Panc1 (cell line): ENCODE measurements at regions not wholly inside any gene's neighbourhood (a gene's known extent, or its start where the extent isn't known, plus 50 kb on each side); places are given as distances from the start of the nearest gene placed in this dataset.

Experiments used
- TF ChIP-seq, protein P1 (sequence below): fragments of 450-650 bp; IDR thresholded peaks from 2 replicates; pipeline ENCODE4 v1.5.1; 2017; ENCODE audit warnings: mild to moderate bottlenecking
- TF ChIP-seq, protein P2 (sequence below), 2 experiments: IDR thresholded peaks; 2 replicates each; pipeline ENCODE4 v1.6.1; 2011 to 2012; ENCODE audit warnings: low read depth in 2 of 2, control low read depth in 1 of 2, low read length in 1 of 2, mild to moderate bottlenecking in 1 of 2, moderate library complexity in 1 of 2; ENCODE audit not compliant: insufficient read depth in 1 of 2

DNA sequence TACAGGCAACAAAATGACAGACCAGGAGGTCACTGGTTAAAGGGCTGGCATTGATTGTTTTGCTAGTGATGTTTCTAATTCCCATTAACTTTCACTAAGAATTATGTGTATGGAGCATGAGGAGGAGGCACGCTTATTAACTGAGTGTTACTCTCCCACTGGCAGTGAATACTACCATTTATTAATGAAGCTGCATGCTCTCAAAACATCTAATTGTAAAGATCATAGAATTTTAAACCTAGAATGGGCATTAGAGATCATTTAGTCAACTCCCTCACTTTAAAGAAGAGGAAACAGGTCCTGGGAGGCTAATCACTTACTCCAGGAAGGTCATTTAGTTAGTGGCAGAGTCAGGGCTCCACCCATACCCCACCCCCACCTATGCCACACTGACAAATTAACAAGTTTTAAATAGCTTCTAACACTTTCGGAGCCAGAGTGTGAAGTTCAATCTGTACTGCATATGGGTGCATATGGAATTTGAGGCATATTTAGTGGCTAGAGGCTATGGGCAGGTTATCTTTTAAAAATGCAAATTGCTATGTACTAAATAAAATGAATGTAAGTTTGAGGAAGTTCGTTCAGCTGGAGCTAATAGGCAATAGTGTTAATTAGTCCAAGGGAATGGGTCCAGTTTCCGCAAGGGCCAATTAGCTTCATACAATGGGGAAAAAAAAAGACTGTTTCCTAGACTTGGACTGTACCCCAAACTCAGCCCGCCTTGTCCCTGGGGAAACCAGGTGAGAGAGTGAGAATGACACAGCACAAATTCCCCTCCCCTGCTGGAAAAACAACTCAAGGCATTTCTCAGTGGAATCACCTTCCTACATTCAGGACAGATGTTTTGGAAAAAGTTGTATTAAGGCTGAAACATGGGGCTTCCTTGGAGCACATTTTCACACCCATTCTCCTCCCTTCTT, 178.8 kb downstream of the ICOS start:
- TF ChIP-seq, protein P1, sequence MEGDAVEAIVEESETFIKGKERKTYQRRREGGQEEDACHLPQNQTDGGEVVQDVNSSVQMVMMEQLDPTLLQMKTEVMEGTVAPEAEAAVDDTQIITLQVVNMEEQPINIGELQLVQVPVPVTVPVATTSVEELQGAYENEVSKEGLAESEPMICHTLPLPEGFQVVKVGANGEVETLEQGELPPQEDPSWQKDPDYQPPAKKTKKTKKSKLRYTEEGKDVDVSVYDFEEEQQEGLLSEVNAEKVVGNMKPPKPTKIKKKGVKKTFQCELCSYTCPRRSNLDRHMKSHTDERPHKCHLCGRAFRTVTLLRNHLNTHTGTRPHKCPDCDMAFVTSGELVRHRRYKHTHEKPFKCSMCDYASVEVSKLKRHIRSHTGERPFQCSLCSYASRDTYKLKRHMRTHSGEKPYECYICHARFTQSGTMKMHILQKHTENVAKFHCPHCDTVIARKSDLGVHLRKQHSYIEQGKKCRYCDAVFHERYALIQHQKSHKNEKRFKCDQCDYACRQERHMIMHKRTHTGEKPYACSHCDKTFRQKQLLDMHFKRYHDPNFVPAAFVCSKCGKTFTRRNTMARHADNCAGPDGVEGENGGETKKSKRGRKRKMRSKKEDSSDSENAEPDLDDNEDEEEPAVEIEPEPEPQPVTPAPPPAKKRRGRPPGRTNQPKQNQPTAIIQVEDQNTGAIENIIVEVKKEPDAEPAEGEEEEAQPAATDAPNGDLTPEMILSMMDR: no peak
- TF ChIP-seq, protein P2, sequence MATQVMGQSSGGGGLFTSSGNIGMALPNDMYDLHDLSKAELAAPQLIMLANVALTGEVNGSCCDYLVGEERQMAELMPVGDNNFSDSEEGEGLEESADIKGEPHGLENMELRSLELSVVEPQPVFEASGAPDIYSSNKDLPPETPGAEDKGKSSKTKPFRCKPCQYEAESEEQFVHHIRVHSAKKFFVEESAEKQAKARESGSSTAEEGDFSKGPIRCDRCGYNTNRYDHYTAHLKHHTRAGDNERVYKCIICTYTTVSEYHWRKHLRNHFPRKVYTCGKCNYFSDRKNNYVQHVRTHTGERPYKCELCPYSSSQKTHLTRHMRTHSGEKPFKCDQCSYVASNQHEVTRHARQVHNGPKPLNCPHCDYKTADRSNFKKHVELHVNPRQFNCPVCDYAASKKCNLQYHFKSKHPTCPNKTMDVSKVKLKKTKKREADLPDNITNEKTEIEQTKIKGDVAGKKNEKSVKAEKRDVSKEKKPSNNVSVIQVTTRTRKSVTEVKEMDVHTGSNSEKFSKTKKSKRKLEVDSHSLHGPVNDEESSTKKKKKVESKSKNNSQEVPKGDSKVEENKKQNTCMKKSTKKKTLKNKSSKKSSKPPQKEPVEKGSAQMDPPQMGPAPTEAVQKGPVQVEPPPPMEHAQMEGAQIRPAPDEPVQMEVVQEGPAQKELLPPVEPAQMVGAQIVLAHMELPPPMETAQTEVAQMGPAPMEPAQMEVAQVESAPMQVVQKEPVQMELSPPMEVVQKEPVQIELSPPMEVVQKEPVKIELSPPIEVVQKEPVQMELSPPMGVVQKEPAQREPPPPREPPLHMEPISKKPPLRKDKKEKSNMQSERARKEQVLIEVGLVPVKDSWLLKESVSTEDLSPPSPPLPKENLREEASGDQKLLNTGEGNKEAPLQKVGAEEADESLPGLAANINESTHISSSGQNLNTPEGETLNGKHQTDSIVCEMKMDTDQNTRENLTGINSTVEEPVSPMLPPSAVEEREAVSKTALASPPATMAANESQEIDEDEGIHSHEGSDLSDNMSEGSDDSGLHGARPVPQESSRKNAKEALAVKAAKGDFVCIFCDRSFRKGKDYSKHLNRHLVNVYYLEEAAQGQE (IDR thresholded peaks at IDR 0.05; ENCODE audit: insufficient read depth in 1 of 2, low read depth in 2 of 2, low read length in 1 of 2): no peak
